OCI-LY1 (cell line): ENCODE measurements at regions not wholly inside any gene's neighbourhood (a gene's known extent, or its start where the extent isn't known, plus 50 kb on each side); places are given as distances from the start of the nearest gene placed in this dataset.

ENCODE experiments used
- CTCF ChIP-seq: fragments of 200-600 bp; sonication (generic), shearing (Covaris generic); IDR thresholded peaks from 2 replicates; pipeline ENCODE4 v1.5.1; 2017; ENCODE audit warnings: mild to moderate bottlenecking, antibody characterized with exemption, low read length, moderate library complexity, mixed read lengths
- EZH2 ChIP-seq: fragments of 200-600 bp; sonication (generic), shearing (Covaris generic); IDR thresholded peaks from 2 replicates; pipeline ENCODE4 v1.8.0; 2017; ENCODE audit warnings: borderline replicate concordance, mixed run types, mild to moderate bottlenecking, antibody characterized with exemption, low read length, moderate library complexity, mixed read lengths

- TF ChIP-seq CTCF (no peak), EZH2 (no peak)
These were observed 826.0 kb upstream of the PRR20A start for GRCh38 chr13:56314765-56315164.
